SK-N-SH (cell line): ENCODE measurements at regions not wholly inside any gene's neighbourhood (a gene's known extent, or its start where the extent isn't known, plus 50 kb on each side); places are given as distances from the start of the nearest gene placed in this dataset.

Experiments
- CTCF ChIA-PET: fragments of 300-600, 350-600 bp; formaldehyde crosslinking; extraction: SDS; loops from one replicate; lab custom pipeline; 2021; lab: Yijun Ruan, JAX
- POLR2A ChIA-PET: fragments of 350-600 bp; sonication (Branson Sonifier 250); formaldehyde crosslinking; extraction: SDS; loops from one replicate; lab custom pipeline; 2020; ENCODE audit warnings: antibody characterized with exemption, inconsistent platforms; lab: Yijun Ruan, JAX
- DNase-seq: peaks from one replicate; pipeline ENCODE4 v3.0.0; 2012
- H2AFZ ChIP-seq: fragments of 200-600 bp; sonication (generic); 2 replicates; pipeline ENCODE4 v1.8.1; 2016; ENCODE audit warnings: antibody characterized with exemption, mild to moderate bottlenecking, low read depth
- H3F3A ChIP-seq: fragments of 200-600 bp; sonication (generic); replicated peaks from 2 replicates; pipeline ENCODE3; 2016; ENCODE audit warnings: antibody characterized with exemption, mild to moderate bottlenecking; ENCODE audit not compliant: insufficient read depth
- H3K27ac ChIP-seq, 2 experiments: fragments of 200-500 bp in 1 of 2; fragments of 200-600 bp in 1 of 2; sonication (Bioruptor generic) in 1 of 2; sonication (generic), shearing (Covaris generic) in 1 of 2; 2 replicates each; pipeline versions ENCODE4 v1.5.1 to v1.6.1; 2014 to 2016; ENCODE audit warnings: low read depth in 2 of 2, inconsistent platforms in 1 of 2, low read length in 1 of 2, mild to moderate bottlenecking in 1 of 2, mixed read lengths in 1 of 2
- H3K27me3 ChIP-seq: fragments of 200-600 bp; sonication (generic), shearing (Covaris generic); 2 replicates; pipeline ENCODE4 v1.6.1; 2016; ENCODE audit warnings: mixed run types; ENCODE audit not compliant: insufficient read depth
- H3K36me3 ChIP-seq, 2 experiments: fragments of 200-500 bp in 1 of 2; fragments of 200-600 bp in 1 of 2; sonication (Bioruptor generic) in 1 of 2; sonication (generic) in 1 of 2; replicated peaks in 1 of 2; 2 replicates each; pipeline versions ENCODE3 to v1.5.1; 2014 to 2016; ENCODE audit warnings: low read length in 1 of 2, mild to moderate bottlenecking in 1 of 2; ENCODE audit not compliant: insufficient read depth in 2 of 2, control insufficient read depth in 1 of 2
- H3K4me1 ChIP-seq, 2 experiments: fragments of 200-500 bp in 1 of 2; fragments of 200-600 bp in 1 of 2; sonication (Bioruptor generic) in 1 of 2; sonication (generic), shearing (Covaris generic) in 1 of 2; 2 replicates each; pipeline versions ENCODE4 v1.5.1 to v1.6.1; 2014 to 2016; ENCODE audit warnings: low read depth in 1 of 2, low read length in 1 of 2, mixed run types in 1 of 2; ENCODE audit not compliant: insufficient read depth in 2 of 2, control insufficient read depth in 1 of 2
- H3K4me2 ChIP-seq: fragments of 200-600 bp; sonication (generic), shearing (Covaris generic); 2 replicates; pipeline ENCODE4 v1.6.1; 2017; ENCODE audit warnings: mixed run types
- H3K4me3 ChIP-seq, 2 experiments: fragments of 200-500 bp in 1 of 2; fragments of 200-600 bp in 1 of 2; sonication (Bioruptor generic) in 1 of 2; sonication (generic), shearing (Covaris generic) in 1 of 2; 2 replicates each; pipeline versions ENCODE4 v1.5.1 to v1.8.1; 2014 to 2016; ENCODE audit warnings: low read depth in 2 of 2, inconsistent platforms in 1 of 2, low read length in 1 of 2, mild to moderate bottlenecking in 1 of 2, mixed read lengths in 1 of 2, moderate library complexity in 1 of 2
- H3K79me2 ChIP-seq: fragments of 200-600 bp; sonication (generic); 2 replicates; pipeline ENCODE4 v1.8.1; 2017; ENCODE audit warnings: mild to moderate bottlenecking; ENCODE audit not compliant: insufficient read depth
- H3K9ac ChIP-seq: fragments of 200-600 bp; sonication (generic); 2 replicates; pipeline ENCODE4 v1.6.1; 2017; ENCODE audit warnings: mixed run types
- H3K9me2 ChIP-seq: fragments of 200-600 bp; sonication (generic); 2 replicates; pipeline ENCODE4 v1.6.1; 2017; ENCODE audit warnings: mixed run types
- H3K9me3 ChIP-seq: fragments of 200-600 bp; sonication (generic); 2 replicates; pipeline ENCODE4 v1.6.1; 2017; ENCODE audit warnings: mixed run types, mild to moderate bottlenecking, moderate library complexity
- H4K20me1 ChIP-seq: fragments of 200-600 bp; sonication (generic); 2 replicates; pipeline ENCODE4 v1.6.1; 2017; ENCODE audit warnings: mild to moderate bottlenecking, mixed run types; ENCODE audit not compliant: insufficient read depth
- CHD2 ChIP-seq: fragments of 150-350 bp; IDR thresholded peaks from 2 replicates; pipeline ENCODE4 v1.6.1; 2018; ENCODE audit warnings: low read length; ENCODE audit not compliant: partially characterized antibody
- EZH2phosphoT487 ChIP-seq: fragments of 200-600 bp; sonication (generic); IDR thresholded peaks from 2 replicates; pipeline ENCODE4 v1.6.1; 2017; ENCODE audit warnings: low read depth, mixed run types, mild to moderate bottlenecking, antibody characterized with exemption, moderate library complexity, borderline replicate concordance
- FOXJ3 ChIP-seq: sonication (generic); formaldehyde crosslinking; IDR thresholded peaks from 2 replicates; pipeline ENCODE4 v1.5.1; 2020; ENCODE audit warnings: mild to moderate bottlenecking, missing genetic modification reagents
- FOXM1 ChIP-seq: IDR thresholded peaks from 2 replicates; pipeline ENCODE4 v1.4.0; 2012; ENCODE audit warnings: low read depth, mild to moderate bottlenecking
- MAX ChIP-seq: IDR thresholded peaks from 2 replicates; pipeline ENCODE4 v1.4.0; 2012; ENCODE audit warnings: low read depth
- MXI1 ChIP-seq: IDR thresholded peaks from 2 replicates; pipeline ENCODE4 v1.6.1; 2012; ENCODE audit warnings: mild to moderate bottlenecking, low read depth, low read length, improper control_type of control experiment
- NFIC ChIP-seq: IDR thresholded peaks from 2 replicates; pipeline ENCODE4 v1.4.0; 2012; ENCODE audit warnings: borderline replicate concordance
- RAD21 ChIP-seq: IDR thresholded peaks from 2 replicates; pipeline ENCODE4 v1.6.1; 2012; ENCODE audit warnings: mild to moderate bottlenecking, low read length
- RCOR1 ChIP-seq: fragments of 150-350 bp; IDR thresholded peaks from 2 replicates; pipeline ENCODE4 v1.6.1; 2017; ENCODE audit warnings: antibody characterized with exemption, low read length
- REST ChIP-seq: IDR thresholded peaks from 2 replicates; pipeline ENCODE4 v1.6.1; 2012; ENCODE audit warnings: mild to moderate bottlenecking, low read depth, low read length, moderate library complexity
- SIN3A ChIP-seq: IDR thresholded peaks from 2 replicates; pipeline ENCODE4 v1.6.1; 2012; ENCODE audit warnings: low read depth, mild to moderate bottlenecking, low read length, moderate library complexity, borderline replicate concordance
- SMC3 ChIP-seq: IDR thresholded peaks from 2 replicates; pipeline ENCODE4 v1.6.1; 2012; ENCODE audit warnings: low read depth, low read length, improper control_type of control experiment
- TCF12 ChIP-seq: IDR thresholded peaks from 2 replicates; pipeline ENCODE4 v1.4.0; 2012
- USF1 ChIP-seq: IDR thresholded peaks from 2 replicates; pipeline ENCODE4 v1.4.0; 2012; ENCODE audit warnings: low read depth, borderline replicate concordance
- USF2 ChIP-seq: fragments of 150-350 bp; IDR thresholded peaks from 2 replicates; pipeline ENCODE4 v1.6.1; 2017; ENCODE audit warnings: antibody characterized with exemption, low read length, low read depth, borderline replicate concordance
- YY1 ChIP-seq: IDR thresholded peaks from 2 replicates; pipeline ENCODE4 v1.4.0; 2012; ENCODE audit warnings: low read depth, mild to moderate bottlenecking
- WGBS: methylation state at CpG from one replicate; pipeline ENCODE4 v1.1.6; 2017; ENCODE audit warnings: low lambda C conversion rate; 5-methylcytosine and 5-hydroxymethylcytosine counted together

DNA sequence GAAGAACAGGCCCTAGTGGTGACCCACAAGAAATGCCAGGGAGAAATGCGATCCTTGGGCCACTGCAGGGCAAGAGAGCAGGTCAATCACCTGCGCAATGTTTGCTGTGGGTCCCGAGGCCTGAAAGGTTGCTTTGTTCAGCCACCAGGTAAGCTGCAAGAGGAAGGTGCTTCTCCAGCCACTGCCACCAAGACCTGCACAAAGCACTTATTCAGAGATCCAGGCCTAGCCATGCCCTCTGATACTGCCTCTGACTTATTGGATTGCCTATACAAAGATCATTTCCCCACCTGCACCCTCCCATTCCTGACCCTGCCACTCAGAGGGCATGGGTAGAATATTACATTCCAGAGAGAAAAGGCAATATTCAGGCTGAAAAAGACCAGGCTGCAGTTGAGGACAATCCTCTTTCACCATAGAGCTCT, 349.4 kb upstream of the NFIA start:
- DNase-seq = no peak
- Histone ChIP-seq H3F3A (no peaks in the 10 kb centered on the region), H4K20me1 (no peaks in the 10 kb centered on the region), H3K4me2 (no peak overlapping the region), H3K9me2 (no peaks in the 10 kb centered on the region), H3K4me3 (no peak overlapping the region), H3K27ac (no peak overlapping the region), H3K36me3 (no peaks in the 10 kb centered on the region), H2AFZ (no peak overlapping the region), H3K9ac (no peak overlapping the region), H3K9me3 (no peaks in the 10 kb centered on the region), H3K27me3 (no peaks in the 10 kb centered on the region), H3K79me2 (no peaks in the 10 kb centered on the region), H3K4me1 (no peaks in the 10 kb centered on the region)
- ChIA-PET POLR2A (no interaction called here), CTCF (no interaction called here)
- TF ChIP-seq USF2 = no peak
- TF ChIP-seq EZH2phosphoT487 = no peak
- no peak for TF ChIP-seq FOXJ3 (CRISPR knock-in tag)
- TF ChIP-seq USF1 = no peak
- no CpG with 5 or more reads among the region's 3 CpGs for WGBS

GRCh38 chr1:60731321-60731720, 351.0 kb upstream of the NFIA start:
- Histone ChIP-seq H3K27me3 (no peaks in the 10 kb centered on the region), H3K36me3 (no peaks in the 10 kb centered on the region), H4K20me1 (no peaks in the 10 kb centered on the region), H3K27ac (no peak overlapping the region), H2AFZ (no peak overlapping the region), H3K9me2 (no peaks in the 10 kb centered on the region), H3K9ac (no peak overlapping the region)
- 32% methylated on average over 1 of the region's 1 CpG for WGBS
- POLR2A ChIA-PET = no interaction called here
- DNase-seq = no peak
- TF ChIP-seq RAD21 (no peak), RCOR1 (no peak), NFIC (no peak), TCF12 (no peak), EZH2phosphoT487 (no peak), YY1 (no peak)
- TF ChIP-seq, all 33 proteins: peak for 0
- CTCF ChIA-PET = no interaction called here
- Histone ChIP-seq H3K4me2 (no peak overlapping the region), H3K4me1 (no peaks in the 10 kb centered on the region; a peak in 1 of 4 replicates), H3K9me3 (no peaks in the 10 kb centered on the region), H3K4me3 (no peak overlapping the region), H3F3A (no peaks in the 10 kb centered on the region), H3K79me2 (no peaks in the 10 kb centered on the region)

DNA sequence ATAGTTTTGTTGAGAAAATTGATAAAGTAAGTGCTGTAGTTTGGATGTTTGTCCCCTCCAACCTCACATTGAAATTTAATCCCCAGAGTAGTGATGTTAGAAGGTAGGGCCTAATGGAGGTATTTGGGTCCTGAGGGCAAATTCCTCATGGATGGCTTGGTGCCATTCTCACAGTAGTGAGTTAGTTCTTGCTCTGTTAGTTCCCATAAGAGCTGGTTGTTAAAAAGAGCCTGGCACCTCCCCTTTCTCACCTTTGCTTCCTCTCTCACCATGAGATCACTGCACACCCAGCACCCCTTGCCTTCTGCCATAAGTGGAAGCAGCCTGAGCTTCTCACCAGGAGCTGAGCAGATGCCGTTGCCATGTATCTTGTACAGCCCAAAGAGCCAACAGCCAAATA, 354.8 kb upstream of the NFIA start:
- no peaks in the 10 kb centered on the region for H3F3A ChIP-seq
- H3K9me3 ChIP-seq = no peaks in the 10 kb centered on the region
- ChIA-PET CTCF (interaction anchor here (1.4 kb wide), 1 partner anchor 131 kb away, joined by 3 read pairs; no protein-coding TSS in a partner anchor), POLR2A (no interaction called here)
- 50% methylated on average over 1 of the region's 1 CpG for WGBS
- no peaks in the 10 kb centered on the region for H3K36me3 ChIP-seq
- no peaks in the 10 kb centered on the region; a peak in 1 of 4 replicates for H3K4me1 ChIP-seq
- H3K79me2 ChIP-seq = no peaks in the 10 kb centered on the region
- no peak for DNase-seq
- H3K27me3 ChIP-seq = no peaks in the 10 kb centered on the region
- no peaks in the 10 kb centered on the region for H4K20me1 ChIP-seq
- no peak overlapping the region for H3K4me3 ChIP-seq
- H3K9me2 ChIP-seq = no peaks in the 10 kb centered on the region
- H3K4me2 ChIP-seq = no peak overlapping the region
- no peak overlapping the region for H3K27ac ChIP-seq
- H3K9ac ChIP-seq = no peak overlapping the region
- H2AFZ ChIP-seq = no peak overlapping the region
- no peak for TF ChIP-seq CHD2
- no peak for TF ChIP-seq NFIC
- TF ChIP-seq SMC3 = no peak
- TF ChIP-seq USF1 = no peak
- TF ChIP-seq MXI1 = no peak
- no peak for TF ChIP-seq MAX
- TF ChIP-seq EZH2phosphoT487 = no peak
- no peak for TF ChIP-seq FOXM1
- no peak for TF ChIP-seq REST
- TF ChIP-seq SIN3A = no peak
